Uterus (tissue), 2 donors: ENCODE measurements at regions not wholly inside any gene's neighbourhood (a gene's known extent, or its start where the extent isn't known, plus 50 kb on each side); places are given as distances from the start of the nearest gene placed in this dataset.

Experiments used
- CTCF ChIP-seq, 4 experiments: fragments of 200-600 bp in 2 of 4; fragments of 450-650 bp in 2 of 4; sonication (generic) in 2 of 4; IDR thresholded peaks; one replicate each; pipeline ENCODE4 v1.5.1; 2016 to 2019; ENCODE audit warnings: antibody characterized with exemption in 4 of 4, mild to moderate bottlenecking in 2 of 4, moderate library complexity in 1 of 4
- POLR2A ChIP-seq, 2 donors: fragments of 450-650 bp; IDR thresholded peaks; one replicate each; pipeline ENCODE4 v1.6.1; 2016; ENCODE audit warnings: antibody characterized with exemption in 2 of 2, mild to moderate bottlenecking in 1 of 2, moderate library complexity in 1 of 2

DNA sequence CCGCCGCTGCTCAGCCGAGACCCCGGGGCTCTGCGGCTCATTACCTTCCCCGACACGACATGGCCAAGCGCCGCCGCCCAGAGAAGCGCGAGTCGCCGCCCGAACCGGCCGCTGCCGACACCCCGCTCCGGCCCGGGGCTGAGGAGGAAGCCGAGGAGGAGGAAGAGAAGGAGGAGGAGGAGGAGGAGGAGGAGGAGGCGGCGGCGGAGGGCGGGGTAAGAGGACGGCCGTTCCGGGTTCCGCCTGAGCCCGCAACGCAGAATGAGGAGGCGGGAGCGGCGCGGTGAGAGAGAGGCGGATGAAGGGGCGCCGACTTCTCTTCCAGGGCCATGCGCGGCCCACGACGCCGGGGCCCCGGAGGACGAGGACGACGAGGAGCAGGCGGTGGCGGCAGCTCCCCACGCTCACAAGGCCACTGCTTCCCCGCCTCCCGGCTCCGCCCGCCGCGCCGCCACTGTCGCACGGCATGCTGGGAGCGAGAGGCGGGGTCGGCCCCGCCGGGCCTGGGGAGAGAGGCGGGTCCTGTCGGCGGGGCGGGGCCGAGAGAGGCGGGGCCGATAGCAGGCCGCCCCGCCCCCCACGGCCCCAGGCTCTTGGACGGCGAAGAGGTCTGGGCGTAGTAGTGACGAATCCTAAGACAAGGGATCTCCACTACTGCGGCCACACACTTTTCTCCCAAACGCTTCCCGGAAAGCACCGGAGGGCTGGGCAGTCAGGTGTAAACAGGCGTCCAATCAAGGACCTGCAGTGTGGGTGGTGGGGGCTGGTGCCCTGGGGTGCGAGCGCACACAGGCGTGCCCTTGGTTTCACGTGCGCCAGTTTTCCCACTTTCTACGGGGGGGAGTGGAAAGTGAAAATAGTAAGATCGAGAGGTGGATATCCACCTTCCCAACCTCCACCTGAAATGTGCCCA, 67.9 kb upstream of the SPN start:
- TF ChIP-seq CTCF (IDR thresholded peaks at IDR 0.05) = peak in 2 of 4 experiments; percentile 13
- peak; percentile 60 to 87 for TF ChIP-seq POLR2A (IDR thresholded peaks at IDR 0.05)
